ENCODE measurements at regions not wholly inside any gene's neighbourhood (a gene's known extent, or its start where the extent isn't known, plus 50 kb on each side); places are given as distances from the start of the nearest gene placed in this dataset.

GRCh38 chr6:119446609-119447008, 97.0 kb upstream of the MAN1A1 start:
- H3K36me3 Mint-ChIP-seq (ENCODE audit: insufficient read depth, unreplicated experiment) = peaks cover 5% of the 10 kb centered on the region
- no peaks in the 10 kb centered on the region for H3K27me3 Mint-ChIP-seq (ENCODE audit: unreplicated experiment)
- intact Hi-C loops (cut with micrococcal nuclease; ENCODE audit: unreplicated experiment) = loop anchor here (5.0 to 10.0 kb wide), 3 partner anchors 71 to 302 kb away; no protein-coding TSS in a partner anchor
- TF ChIP-seq CTCF (IDR thresholded peaks at IDR 0.05; ENCODE audit: unreplicated experiment) = no peak
- H3K4me1 Mint-ChIP-seq (ENCODE audit: low read depth, unreplicated experiment) = peaks cover 38% of the 10 kb centered on the region
- CTCF ChIA-PET = interaction anchor here (0.7 to 1.3 kb wide), 3 partner anchors 9 to 494 kb away, joined by 3 to 4 read pairs (median 4); no protein-coding TSS in a partner anchor
- BruUV-seq (replicated peaks) = no TSS peak
- peaks cover 6% of the 10 kb centered on the region for H3K9me3 Mint-ChIP-seq (ENCODE audit: low read depth, unreplicated experiment)
- H3K4me3 Mint-ChIP-seq (ENCODE audit: low read depth, unreplicated experiment) = peak overlapping the region; percentile 40
- H3K27ac Mint-ChIP-seq (ENCODE audit: unreplicated experiment) = peak overlapping the region; percentile 45
- peak; percentile 68 for DNase-seq

- no peak for TF ChIP-seq CTCF (IDR thresholded peaks at IDR 0.05; ENCODE audit: unreplicated experiment)
Observed at GRCh38 chr6:119446115-119446554, 96.6 kb upstream of the MAN1A1 start.

GRCh38 chr6:119445666-119446065, 96.1 kb upstream of the MAN1A1 start:
- Mint-ChIP-seq H3K27me3 (ENCODE audit: unreplicated experiment) (no peaks in the 10 kb centered on the region), H3K27ac (ENCODE audit: unreplicated experiment) (peak overlapping the region; percentile 45), H3K4me3 (ENCODE audit: low read depth, unreplicated experiment) (peak overlapping the region; percentile 40), H3K36me3 (ENCODE audit: insufficient read depth, unreplicated experiment) (peaks cover 5% of the 10 kb centered on the region), H3K9me3 (ENCODE audit: low read depth, unreplicated experiment) (peaks cover 6% of the 10 kb centered on the region), H3K4me1 (ENCODE audit: low read depth, unreplicated experiment) (peaks cover 38% of the 10 kb centered on the region)
- no peak for TF ChIP-seq CTCF (IDR thresholded peaks at IDR 0.05; ENCODE audit: unreplicated experiment)
- CTCF ChIA-PET = interaction anchor here (0.6 to 0.7 kb wide), 2 partner anchors 260 to 495 kb away, joined by 3 to 9 read pairs; no protein-coding TSS in a partner anchor
- no peak for DNase-seq
- no TSS peak for BruUV-seq (replicated peaks)
- intact Hi-C loops (cut with micrococcal nuclease; ENCODE audit: unreplicated experiment) = loop anchor here (5.0 to 10.0 kb wide), 3 partner anchors 72 to 301 kb away; no protein-coding TSS in a partner anchor

More at GRCh38 chr6:119446115-119446554, 96.6 kb upstream of the MAN1A1 start:
- Mint-ChIP-seq H3K9me3 (ENCODE audit: low read depth, unreplicated experiment) (peaks cover 6% of the 10 kb centered on the region), H3K4me1 (ENCODE audit: low read depth, unreplicated experiment) (peaks cover 38% of the 10 kb centered on the region), H3K27ac (ENCODE audit: unreplicated experiment) (peak overlapping the region; percentile 45), H3K36me3 (ENCODE audit: insufficient read depth, unreplicated experiment) (peaks cover 5% of the 10 kb centered on the region), H3K4me3 (ENCODE audit: low read depth, unreplicated experiment) (peak overlapping the region; percentile 40), H3K27me3 (ENCODE audit: unreplicated experiment) (no peaks in the 10 kb centered on the region)
- DNase-seq = peak; percentile 27
- CTCF ChIA-PET = interaction anchor here (0.6 to 1.3 kb wide), 4 partner anchors 9 to 495 kb away, joined by 3 to 9 read pairs (median 4); no protein-coding TSS in a partner anchor
- BruUV-seq (replicated peaks) = no TSS peak
- intact Hi-C loops (cut with micrococcal nuclease; ENCODE audit: unreplicated experiment) = loop anchor here (5.0 to 10.0 kb wide), 3 partner anchors 71 to 301 kb away; no protein-coding TSS in a partner anchor

GRCh38 chr6:119444642-119445557, 95.3 kb upstream of the MAN1A1 start:
- Mint-ChIP-seq H3K36me3 (ENCODE audit: insufficient read depth, unreplicated experiment) (peaks cover 5% of the 10 kb centered on the region), H3K9me3 (ENCODE audit: low read depth, unreplicated experiment) (peaks cover 6% of the 10 kb centered on the region), H3K27ac (ENCODE audit: unreplicated experiment) (no peak overlapping the region), H3K4me3 (ENCODE audit: low read depth, unreplicated experiment) (no peak overlapping the region), H3K27me3 (ENCODE audit: unreplicated experiment) (no peaks in the 10 kb centered on the region), H3K4me1 (ENCODE audit: low read depth, unreplicated experiment) (peaks cover 38% of the 10 kb centered on the region)
- CTCF ChIA-PET = no interaction called here
- TF ChIP-seq CTCF (IDR thresholded peaks at IDR 0.05; ENCODE audit: unreplicated experiment) = no peak
- intact Hi-C loops (cut with micrococcal nuclease; ENCODE audit: unreplicated experiment) = loop anchor here (5.0 to 10.0 kb wide), 3 partner anchors 72 to 300 kb away; no protein-coding TSS in a partner anchor
- no peak for DNase-seq
- BruUV-seq (replicated peaks) = no TSS peak

Measured in Calu3 (cell line).